ENCODE measurements at regions not wholly inside any gene's neighbourhood (a gene's known extent, or its start where the extent isn't known, plus 50 kb on each side); places are given as distances from the start of the nearest gene placed in this dataset.

DNA sequence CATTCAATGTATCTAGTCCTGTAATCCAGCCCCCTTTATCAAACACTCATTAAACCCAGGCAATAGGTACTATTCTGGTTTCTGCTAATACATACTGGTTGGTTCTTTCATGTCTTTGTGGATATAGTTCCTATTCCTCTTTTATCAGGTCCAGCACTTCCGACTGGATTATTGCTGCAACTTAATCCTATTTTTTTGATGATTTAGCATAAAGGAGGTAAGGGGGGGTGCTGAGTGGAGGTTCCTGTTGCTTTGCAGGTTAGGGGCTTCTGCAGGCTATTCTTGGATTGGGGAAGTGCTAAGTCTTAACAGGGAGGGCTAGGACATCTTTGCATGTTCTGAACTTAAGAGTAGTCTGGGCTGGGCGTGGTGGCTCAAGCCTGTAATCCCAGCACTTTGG is 377.7 kb downstream of the FGF10 start:
- Histone ChIP-seq H3K36me3 (ENCODE audit: control insufficient read depth in 1 of 2, insufficient read depth in 2 of 2, low read depth in 1 of 2, low read length in 2 of 2) (no peaks in the 10 kb centered on the region), H3K27ac (ENCODE audit: low read length, poor library complexity, severe bottlenecking) (no peak overlapping the region), H3K14ac (ENCODE audit: low read length in 2 of 2) (no peak overlapping the region), H2BK15ac (ENCODE audit: low read depth, poor library complexity, severe bottlenecking) (no peak overlapping the region), H3K4ac (ENCODE audit: low read depth in 1 of 2, low read length in 2 of 2) (no peak overlapping the region), H3K4me1 (ENCODE audit: control insufficient read depth, insufficient read depth, low read depth, low read length) (no peaks in the 10 kb centered on the region), H3K27me3 (ENCODE audit: control insufficient read depth in 1 of 2, insufficient read depth in 1 of 2, low read length in 2 of 2) (no peaks in the 10 kb centered on the region), H3K23ac (ENCODE audit: low read length in 2 of 2) (no peak overlapping the region), H4K91ac (ENCODE audit: low read length) (no peak overlapping the region), H2BK120ac (ENCODE audit: low read depth, low read length) (no peak overlapping the region), H2BK12ac (ENCODE audit: low read length in 2 of 2) (no peak overlapping the region), H4K8ac (ENCODE audit: low read length) (no peak overlapping the region), H3K4me2 (ENCODE audit: low read length, poor library complexity, severe bottlenecking) (no peak overlapping the region), H2AFZ (ENCODE audit: low read depth, low read length) (no peak overlapping the region), H2AK5ac (ENCODE audit: low read length, severe bottlenecking) (no peak overlapping the region), H3K4me3 (ENCODE audit: insufficient read depth in 1 of 2, low read depth in 1 of 2, low read length in 2 of 2) (no peak overlapping the region), H2BK5ac (ENCODE audit: low read depth, low read length, poor library complexity, severe bottlenecking) (no peak overlapping the region), H3K9ac (ENCODE audit: low read length) (no peak overlapping the region), H3K9me3 (ENCODE audit: control insufficient read depth, low read length) (peaks cover 1% of the 10 kb centered on the region), H3K79me1 (replicated peaks; ENCODE audit: low read length, poor library complexity, severe bottlenecking) (no peaks in the 10 kb centered on the region), H3K18ac (ENCODE audit: low read depth in 1 of 2, low read length in 2 of 2) (no peak overlapping the region)
- WGBS = 80% methylated on average over 2 of the region's 2 CpGs
- DNase-seq = no peak

DNA sequence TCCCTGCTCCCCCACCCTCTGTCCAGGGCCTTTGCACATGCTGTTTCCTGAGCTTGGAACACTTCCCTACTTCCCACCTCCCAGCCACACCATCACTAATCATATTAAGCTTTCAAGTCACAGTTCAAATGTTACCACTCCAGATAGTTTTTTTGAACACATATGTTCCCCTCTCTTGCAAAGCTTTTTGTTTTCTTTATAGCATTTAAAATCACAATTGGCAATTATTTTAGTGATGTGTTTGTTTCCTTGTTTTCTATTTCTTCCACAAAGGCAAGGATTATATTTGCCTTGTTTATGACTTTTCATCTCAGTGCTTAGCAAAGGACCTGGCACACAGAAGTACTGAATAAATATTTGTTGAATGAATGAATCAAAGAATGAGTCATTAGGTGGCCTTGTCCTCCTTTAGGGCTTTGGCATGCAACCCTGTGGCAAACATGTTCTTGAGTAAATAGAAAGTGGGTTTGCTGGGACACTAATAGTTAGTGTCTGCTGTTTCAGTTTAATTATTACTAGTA is 386.8 kb downstream of the FGF10 start:
- no peak overlapping the region for H2BK120ac ChIP-seq (ENCODE audit: low read depth, low read length)
- no peak overlapping the region for H3K4me3 ChIP-seq (ENCODE audit: insufficient read depth in 1 of 2, low read depth in 1 of 2, low read length in 2 of 2)
- no peak overlapping the region for H3K4me2 ChIP-seq (ENCODE audit: low read length, poor library complexity, severe bottlenecking)
- no peak overlapping the region for H4K8ac ChIP-seq (ENCODE audit: low read length)
- H3K27ac ChIP-seq (ENCODE audit: low read length, poor library complexity, severe bottlenecking) = no peak overlapping the region
- no peak overlapping the region for H2BK15ac ChIP-seq (ENCODE audit: low read depth, poor library complexity, severe bottlenecking)
- no peaks in the 10 kb centered on the region for H3K27me3 ChIP-seq (ENCODE audit: control insufficient read depth in 1 of 2, insufficient read depth in 1 of 2, low read length in 2 of 2)
- no peak overlapping the region for H2BK5ac ChIP-seq (ENCODE audit: low read depth, low read length, poor library complexity, severe bottlenecking)
- H4K91ac ChIP-seq (ENCODE audit: low read length) = no peak overlapping the region
- H3K4me1 ChIP-seq (ENCODE audit: control insufficient read depth, insufficient read depth, low read depth, low read length) = peaks cover 2% of the 10 kb centered on the region
- no peak overlapping the region for H3K23ac ChIP-seq (ENCODE audit: low read length in 2 of 2)
- no peak overlapping the region for H3K4ac ChIP-seq (ENCODE audit: low read depth in 1 of 2, low read length in 2 of 2)
- H3K36me3 ChIP-seq (ENCODE audit: control insufficient read depth in 1 of 2, insufficient read depth in 2 of 2, low read depth in 1 of 2, low read length in 2 of 2) = no peaks in the 10 kb centered on the region
- peaks cover 4% of the 10 kb centered on the region for H3K9me3 ChIP-seq (ENCODE audit: control insufficient read depth, low read length)
- peak; percentile 45 for DNase-seq
- H3K79me1 ChIP-seq (replicated peaks; ENCODE audit: low read length, poor library complexity, severe bottlenecking) = no peaks in the 10 kb centered on the region
- H2BK12ac ChIP-seq (ENCODE audit: low read length in 2 of 2) = no peak overlapping the region
- H3K14ac ChIP-seq (ENCODE audit: low read length in 2 of 2) = no peak overlapping the region
- no peak overlapping the region for H2AK5ac ChIP-seq (ENCODE audit: low read length, severe bottlenecking)
- peak overlapping the region; percentile 11 for H3K9ac ChIP-seq (ENCODE audit: low read length)
- H3K18ac ChIP-seq (ENCODE audit: low read depth in 1 of 2, low read length in 2 of 2) = no peak overlapping the region
- H2AFZ ChIP-seq (ENCODE audit: low read depth, low read length) = no peak overlapping the region

DNA sequence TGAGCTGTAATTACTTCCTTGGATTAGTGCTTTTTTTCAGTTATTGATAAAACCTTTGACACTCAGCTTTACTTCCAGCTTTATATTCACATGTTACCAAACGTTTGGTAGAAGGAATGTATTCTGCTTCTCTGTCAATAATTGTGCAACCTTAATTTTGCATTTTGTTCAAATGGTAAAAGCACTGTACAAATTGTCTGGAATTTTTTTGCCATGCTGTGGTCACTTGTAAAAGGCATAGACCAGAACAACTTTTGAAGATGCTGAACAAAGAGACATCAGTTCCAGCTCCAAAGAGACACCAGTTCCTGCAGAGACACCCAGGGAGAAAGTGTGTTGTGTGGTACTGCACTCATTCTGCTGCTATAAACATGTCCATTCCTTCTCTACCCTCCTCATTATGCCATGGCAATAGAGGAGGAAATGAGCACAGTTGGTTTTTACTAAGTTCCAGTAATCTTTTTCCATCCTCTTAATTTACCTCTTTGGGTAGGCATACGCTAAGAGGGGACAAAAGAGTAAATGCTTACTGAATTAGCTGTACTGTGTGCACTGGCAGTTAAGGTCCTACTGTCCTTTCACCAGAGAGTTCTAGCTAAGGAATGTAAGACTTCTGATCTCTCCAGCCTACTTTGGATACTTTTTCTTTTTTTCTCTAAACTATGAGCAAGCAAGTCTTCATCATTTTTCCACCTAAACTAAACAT is 387.4 kb downstream of the FGF10 start:
- Histone ChIP-seq H3K79me1 (replicated peaks; ENCODE audit: low read length, poor library complexity, severe bottlenecking) (no peaks in the 10 kb centered on the region), H3K14ac (ENCODE audit: low read length in 2 of 2) (no peak overlapping the region), H3K27ac (ENCODE audit: low read length, poor library complexity, severe bottlenecking) (no peak overlapping the region), H3K36me3 (ENCODE audit: control insufficient read depth in 1 of 2, insufficient read depth in 2 of 2, low read depth in 1 of 2, low read length in 2 of 2) (no peaks in the 10 kb centered on the region), H2BK12ac (ENCODE audit: low read length in 2 of 2) (no peak overlapping the region), H3K23ac (ENCODE audit: low read length in 2 of 2) (no peak overlapping the region), H2AK5ac (ENCODE audit: low read length, severe bottlenecking) (no peak overlapping the region), H2AFZ (ENCODE audit: low read depth, low read length) (no peak overlapping the region), H2BK15ac (ENCODE audit: low read depth, poor library complexity, severe bottlenecking) (no peak overlapping the region), H2BK120ac (ENCODE audit: low read depth, low read length) (no peak overlapping the region), H3K4ac (ENCODE audit: low read depth in 1 of 2, low read length in 2 of 2) (no peak overlapping the region), H3K18ac (ENCODE audit: low read depth in 1 of 2, low read length in 2 of 2) (no peak overlapping the region), H3K9ac (ENCODE audit: low read length) (peak overlapping the region; percentile 11), H3K4me1 (ENCODE audit: control insufficient read depth, insufficient read depth, low read depth, low read length) (peaks cover 2% of the 10 kb centered on the region), H4K91ac (ENCODE audit: low read length) (no peak overlapping the region), H3K9me3 (ENCODE audit: control insufficient read depth, low read length) (peaks cover 4% of the 10 kb centered on the region), H3K4me3 (ENCODE audit: insufficient read depth in 1 of 2, low read depth in 1 of 2, low read length in 2 of 2) (no peak overlapping the region), H3K27me3 (ENCODE audit: control insufficient read depth in 1 of 2, insufficient read depth in 1 of 2, low read length in 2 of 2) (no peaks in the 10 kb centered on the region), H4K8ac (ENCODE audit: low read length) (no peak overlapping the region), H2BK5ac (ENCODE audit: low read depth, low read length, poor library complexity, severe bottlenecking) (no peak overlapping the region), H3K4me2 (ENCODE audit: low read length, poor library complexity, severe bottlenecking) (no peak overlapping the region)
- no CpG with 5 or more reads among the region's 2 CpGs for WGBS
- DNase-seq = no peak

DNA sequence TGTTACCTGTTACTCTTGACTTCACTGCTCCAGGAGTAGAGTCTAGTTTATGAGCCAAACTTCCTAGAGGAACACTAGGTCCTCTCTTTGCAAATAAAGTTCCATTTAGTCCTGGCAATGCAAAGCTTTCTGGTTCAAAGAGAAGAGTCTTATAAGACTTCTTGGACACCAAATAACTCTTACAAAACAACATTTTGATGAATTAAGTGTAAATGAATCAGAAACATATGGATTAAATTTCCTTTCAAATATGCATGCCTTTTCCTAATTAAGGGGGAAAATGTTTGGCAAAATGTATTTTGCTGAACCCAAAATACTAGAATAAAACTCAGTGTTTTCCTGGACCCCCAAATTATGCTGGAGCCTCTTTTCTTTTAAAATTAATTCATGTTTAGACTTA is 388.0 kb downstream of the FGF10 start:
- Histone ChIP-seq H3K4me2 (ENCODE audit: low read length, poor library complexity, severe bottlenecking) (no peak overlapping the region), H4K91ac (ENCODE audit: low read length) (no peak overlapping the region), H2BK5ac (ENCODE audit: low read depth, low read length, poor library complexity, severe bottlenecking) (no peak overlapping the region), H3K4me3 (ENCODE audit: insufficient read depth in 1 of 2, low read depth in 1 of 2, low read length in 2 of 2) (peak overlapping the region in 1 of 2 experiments; percentile 23), H4K8ac (ENCODE audit: low read length) (no peak overlapping the region), H3K18ac (ENCODE audit: low read depth in 1 of 2, low read length in 2 of 2) (no peak overlapping the region), H3K23ac (ENCODE audit: low read length in 2 of 2) (no peak overlapping the region), H3K27me3 (ENCODE audit: control insufficient read depth in 1 of 2, insufficient read depth in 1 of 2, low read length in 2 of 2) (no peaks in the 10 kb centered on the region), H3K14ac (ENCODE audit: low read length in 2 of 2) (no peak overlapping the region), H3K9me3 (ENCODE audit: control insufficient read depth, low read length) (no peaks in the 10 kb centered on the region), H3K27ac (ENCODE audit: low read length, poor library complexity, severe bottlenecking) (no peak overlapping the region), H3K79me1 (replicated peaks; ENCODE audit: low read length, poor library complexity, severe bottlenecking) (no peaks in the 10 kb centered on the region), H3K36me3 (ENCODE audit: control insufficient read depth in 1 of 2, insufficient read depth in 2 of 2, low read depth in 1 of 2, low read length in 2 of 2) (no peaks in the 10 kb centered on the region), H3K4ac (ENCODE audit: low read depth in 1 of 2, low read length in 2 of 2) (no peak overlapping the region), H2AFZ (ENCODE audit: low read depth, low read length) (no peak overlapping the region), H3K9ac (ENCODE audit: low read length) (no peak overlapping the region), H2BK120ac (ENCODE audit: low read depth, low read length) (no peak overlapping the region), H2BK12ac (ENCODE audit: low read length in 2 of 2) (no peak overlapping the region), H3K4me1 (ENCODE audit: control insufficient read depth, insufficient read depth, low read depth, low read length) (peaks cover 2% of the 10 kb centered on the region), H2BK15ac (ENCODE audit: low read depth, poor library complexity, severe bottlenecking) (no peak overlapping the region), H2AK5ac (ENCODE audit: low read length, severe bottlenecking) (no peak overlapping the region)
- no peak for DNase-seq
